ENCODE measurements at regions not wholly inside any gene's neighbourhood (a gene's known extent, or its start where the extent isn't known, plus 50 kb on each side); places are given as distances from the start of the nearest gene placed in this dataset.

GRCh38 chr7:106185719-106186118, 73.6 kb upstream of the SYPL1 start:
- TF ChIP-seq REST (IDR thresholded peaks at IDR 0.05; ENCODE audit: insufficient read depth in 1 of 2, low read depth in 2 of 2, low read length in 2 of 2) (no peak), FOXP2 (optimal IDR thresholded peaks at IDR 0.05; ENCODE audit: borderline replicate concordance, extremely low read depth, extremely low read length, insufficient read depth) (no peak), SIN3A (IDR thresholded peaks at IDR 0.05; ENCODE audit: borderline replicate concordance, insufficient read depth, low read length) (no peak), POLR2AphosphoS5 (IDR thresholded peaks at IDR 0.05; ENCODE audit: low read depth, low read length) (no peak), TAF1 (IDR thresholded peaks at IDR 0.05; ENCODE audit: borderline replicate concordance, insufficient read depth, low read length) (no peak)

- no peak for TF ChIP-seq POLR2AphosphoS5 (IDR thresholded peaks at IDR 0.05; ENCODE audit: low read depth, low read length)
- no peak for TF ChIP-seq FOXP2 (optimal IDR thresholded peaks at IDR 0.05; ENCODE audit: borderline replicate concordance, extremely low read depth, extremely low read length, insufficient read depth)
- no peak for TF ChIP-seq SIN3A (IDR thresholded peaks at IDR 0.05; ENCODE audit: borderline replicate concordance, insufficient read depth, low read length)
- no peak for TF ChIP-seq TAF1 (IDR thresholded peaks at IDR 0.05; ENCODE audit: borderline replicate concordance, insufficient read depth, low read length)
- TF ChIP-seq REST (IDR thresholded peaks at IDR 0.05; ENCODE audit: insufficient read depth in 1 of 2, low read depth in 2 of 2, low read length in 2 of 2): no peak
These were observed 71.8 kb upstream of the SYPL1 start for GRCh38 chr7:106183952-106184351.

- no peak for TF ChIP-seq SIN3A (IDR thresholded peaks at IDR 0.05; ENCODE audit: borderline replicate concordance, insufficient read depth, low read length)
- no peak for TF ChIP-seq TAF1 (IDR thresholded peaks at IDR 0.05; ENCODE audit: borderline replicate concordance, insufficient read depth, low read length)
- no peak for TF ChIP-seq FOXP2 (optimal IDR thresholded peaks at IDR 0.05; ENCODE audit: borderline replicate concordance, extremely low read depth, extremely low read length, insufficient read depth)
- TF ChIP-seq POLR2AphosphoS5 (IDR thresholded peaks at IDR 0.05; ENCODE audit: low read depth, low read length): no peak
- TF ChIP-seq REST (IDR thresholded peaks at IDR 0.05; ENCODE audit: insufficient read depth in 1 of 2, low read depth in 2 of 2, low read length in 2 of 2): no peak
These were observed 70.8 kb upstream of the SYPL1 start for GRCh38 chr7:106182904-106183303.

- TF ChIP-seq TAF1 (IDR thresholded peaks at IDR 0.05; ENCODE audit: borderline replicate concordance, insufficient read depth, low read length): no peak
- TF ChIP-seq SIN3A (IDR thresholded peaks at IDR 0.05; ENCODE audit: borderline replicate concordance, insufficient read depth, low read length): no peak
- no peak for TF ChIP-seq POLR2AphosphoS5 (IDR thresholded peaks at IDR 0.05; ENCODE audit: low read depth, low read length)
- TF ChIP-seq REST (IDR thresholded peaks at IDR 0.05; ENCODE audit: insufficient read depth in 1 of 2, low read depth in 2 of 2, low read length in 2 of 2): no peak
These were observed 69.7 kb upstream of the SYPL1 start for GRCh38 chr7:106181658-106182265.

GRCh38 chr7:106180721-106181120, 68.6 kb upstream of the SYPL1 start:
- TF ChIP-seq TAF1 (IDR thresholded peaks at IDR 0.05; ENCODE audit: borderline replicate concordance, insufficient read depth, low read length): no peak
- no peak for TF ChIP-seq FOXP2 (optimal IDR thresholded peaks at IDR 0.05; ENCODE audit: borderline replicate concordance, extremely low read depth, extremely low read length, insufficient read depth)
- TF ChIP-seq REST (IDR thresholded peaks at IDR 0.05; ENCODE audit: insufficient read depth in 1 of 2, low read depth in 2 of 2, low read length in 2 of 2): no peak
- TF ChIP-seq SIN3A (IDR thresholded peaks at IDR 0.05; ENCODE audit: borderline replicate concordance, insufficient read depth, low read length): no peak

Data from PFSK-1 (cell line).